ENCODE measurements at regions not wholly inside any gene's neighbourhood (a gene's known extent, or its start where the extent isn't known, plus 50 kb on each side); places are given as distances from the start of the nearest gene placed in this dataset.
A peak's percentile ranks its signal among the peaks of the same experiment; 100 is the strongest.
"Not testable (repeated sequence)": the region's sequence is repeated elsewhere in the genome, so short reads cannot be mapped to it uniquely, and the experiment has no call there.

GRCh38 chr6:168865-169455, 123.3 kb upstream of the DUSP22 start:
- H3K4me1 Mint-ChIP-seq: no peaks in the 10 kb centered on the region
- ATAC-seq (ENCODE audit: low read depth) (no peak), DNase-seq (ENCODE audit: low spot score in 2 of 2) (no peak)
- H3K27me3 Mint-ChIP-seq: peaks cover 1% of the 10 kb centered on the region
- H3K36me3 Mint-ChIP-seq: no peaks in the 10 kb centered on the region
- H3K9me3 Mint-ChIP-seq: peaks cover 5% of the 10 kb centered on the region
- H3K27ac Mint-ChIP-seq: no peak overlapping the region
- H3K4me3 Mint-ChIP-seq: no peak overlapping the region

- DNase-seq (ENCODE audit: low spot score in 2 of 2): no peak
- Mint-ChIP-seq H3K9me3 (peaks cover 5% of the 10 kb centered on the region), H3K4me3 (no peak overlapping the region), H3K4me1 (peaks cover 5% of the 10 kb centered on the region), H3K27ac (no peak overlapping the region), H3K36me3 (no peaks in the 10 kb centered on the region), H3K27me3 (peaks cover 9% of the 10 kb centered on the region)
- ATAC-seq (ENCODE audit: low read depth): no peak
These were observed 118.3 kb upstream of the DUSP22 start for GRCh38 chr6:174036-174435.

GRCh38 chr6:175680-176079, 116.6 kb upstream of the DUSP22 start:
- no peak for DNase-seq (ENCODE audit: low spot score in 2 of 2)
- Mint-ChIP-seq H3K27ac (no peak overlapping the region), H3K9me3 (peaks cover 5% of the 10 kb centered on the region), H3K36me3 (no peaks in the 10 kb centered on the region), H3K4me1 (peaks cover 10% of the 10 kb centered on the region), H3K4me3 (no peak overlapping the region), H3K27me3 (peaks cover 9% of the 10 kb centered on the region)
- no peak for ATAC-seq (ENCODE audit: low read depth)

GRCh38 chr6:176766-177165, 115.5 kb upstream of the DUSP22 start:
- DNase-seq (ENCODE audit: low spot score in 2 of 2) (no peak), ATAC-seq (ENCODE audit: low read depth) (no peak)
- H3K4me3 Mint-ChIP-seq: no peak overlapping the region
- no peak overlapping the region for H3K27ac Mint-ChIP-seq
- H3K36me3 Mint-ChIP-seq: no peaks in the 10 kb centered on the region
- H3K27me3 Mint-ChIP-seq: peaks cover 8% of the 10 kb centered on the region
- peaks cover 2% of the 10 kb centered on the region for H3K9me3 Mint-ChIP-seq
- peaks cover 18% of the 10 kb centered on the region for H3K4me1 Mint-ChIP-seq

- H3K36me3 Mint-ChIP-seq: no peaks in the 10 kb centered on the region
- H3K4me1 Mint-ChIP-seq: peaks cover 18% of the 10 kb centered on the region
- DNase-seq (ENCODE audit: low spot score in 2 of 2) (no peak), ATAC-seq (ENCODE audit: low read depth) (no peak)
- H3K4me3 Mint-ChIP-seq: no peak overlapping the region
- peaks cover 8% of the 10 kb centered on the region for H3K27me3 Mint-ChIP-seq
- no peaks in the 10 kb centered on the region for H3K9me3 Mint-ChIP-seq
- no peak overlapping the region for H3K27ac Mint-ChIP-seq
These were observed 114.2 kb upstream of the DUSP22 start for GRCh38 chr6:178119-178518.

GRCh38 chr6:178929-179328, 113.4 kb upstream of the DUSP22 start:
- H3K27me3 Mint-ChIP-seq; ATAC-seq (ENCODE audit: low read depth); H3K4me3 Mint-ChIP-seq; DNase-seq (ENCODE audit: low spot score in 2 of 2); H3K36me3 Mint-ChIP-seq; H3K9me3 Mint-ChIP-seq; H3K27ac Mint-ChIP-seq: not testable (repeated sequence)
- H3K4me1 Mint-ChIP-seq: peaks cover 25% of the 10 kb centered on the region

GRCh38 chr6:179340-179950, 112.8 kb upstream of the DUSP22 start:
- Mint-ChIP-seq H3K36me3 (no peaks in the 10 kb centered on the region), H3K27me3 (peaks cover 8% of the 10 kb centered on the region), H3K9me3 (no peaks in the 10 kb centered on the region), H3K4me1 (peaks cover 30% of the 10 kb centered on the region), H3K27ac (no peak overlapping the region), H3K4me3 (no peak overlapping the region)
- DNase-seq (ENCODE audit: low spot score in 2 of 2) (no peak), ATAC-seq (ENCODE audit: low read depth) (no peak)

- Mint-ChIP-seq H3K4me1 (peaks cover 35% of the 10 kb centered on the region), H3K27ac (peak overlapping the region; percentile 3), H3K4me3 (peak overlapping the region; percentile 24)
- ATAC-seq (ENCODE audit: low read depth); H3K9me3 Mint-ChIP-seq; DNase-seq (ENCODE audit: low spot score in 2 of 2); H3K27me3 Mint-ChIP-seq; H3K36me3 Mint-ChIP-seq: not testable (repeated sequence)
These were observed 112.1 kb upstream of the DUSP22 start for GRCh38 chr6:180091-180694.

- H3K9me3 Mint-ChIP-seq: no peaks in the 10 kb centered on the region
- peaks cover 8% of the 10 kb centered on the region for H3K27me3 Mint-ChIP-seq
- DNase-seq (ENCODE audit: low spot score in 2 of 2) (no peak), ATAC-seq (ENCODE audit: low read depth) (peak; percentile 60)
- H3K36me3 Mint-ChIP-seq: no peaks in the 10 kb centered on the region
- peaks cover 35% of the 10 kb centered on the region for H3K4me1 Mint-ChIP-seq
- peak overlapping the region; percentile 39 for H3K4me3 Mint-ChIP-seq
- H3K27ac Mint-ChIP-seq: peak overlapping the region; percentile 3
These were observed 111.1 kb upstream of the DUSP22 start for GRCh38 chr6:181049-181654.

- DNase-seq (ENCODE audit: low spot score in 2 of 2): no peak
- H3K27me3 Mint-ChIP-seq: no peaks in the 10 kb centered on the region
- H3K4me3 Mint-ChIP-seq: no peak overlapping the region
- H3K4me1 Mint-ChIP-seq: peaks cover 31% of the 10 kb centered on the region
- peak; percentile 71 for ATAC-seq (ENCODE audit: low read depth)
- H3K27ac Mint-ChIP-seq: peak overlapping the region; percentile 52
- H3K36me3 Mint-ChIP-seq: no peaks in the 10 kb centered on the region
- no peaks in the 10 kb centered on the region for H3K9me3 Mint-ChIP-seq
These were observed 108.6 kb upstream of the DUSP22 start for GRCh38 chr6:183668-184067.

GRCh38 chr6:184161-184700, 108.1 kb upstream of the DUSP22 start:
- ATAC-seq (ENCODE audit: low read depth) (peak; percentile 12), DNase-seq (ENCODE audit: low spot score in 2 of 2) (no peak)
- no peak overlapping the region for H3K4me3 Mint-ChIP-seq
- H3K27ac Mint-ChIP-seq: peak overlapping the region; percentile 52
- H3K36me3 Mint-ChIP-seq: no peaks in the 10 kb centered on the region
- peaks cover 37% of the 10 kb centered on the region for H3K4me1 Mint-ChIP-seq
- H3K9me3 Mint-ChIP-seq: no peaks in the 10 kb centered on the region
- no peaks in the 10 kb centered on the region for H3K27me3 Mint-ChIP-seq

- Mint-ChIP-seq H3K27ac (no peak overlapping the region), H3K4me3 (no peak overlapping the region), H3K27me3 (no peaks in the 10 kb centered on the region), H3K36me3 (no peaks in the 10 kb centered on the region), H3K4me1 (peaks cover 37% of the 10 kb centered on the region), H3K9me3 (no peaks in the 10 kb centered on the region)
- ATAC-seq (ENCODE audit: low read depth) (no peak), DNase-seq (ENCODE audit: low spot score in 2 of 2) (no peak)
These were observed 105.8 kb upstream of the DUSP22 start for GRCh38 chr6:186340-186965.

- H3K27ac Mint-ChIP-seq: no peak overlapping the region
- no peaks in the 10 kb centered on the region for H3K36me3 Mint-ChIP-seq
- no peak for DNase-seq (ENCODE audit: low spot score in 2 of 2)
- H3K9me3 Mint-ChIP-seq: no peaks in the 10 kb centered on the region
- no peaks in the 10 kb centered on the region for H3K27me3 Mint-ChIP-seq
- no peak for ATAC-seq (ENCODE audit: low read depth)
- no peak overlapping the region for H3K4me3 Mint-ChIP-seq
- H3K4me1 Mint-ChIP-seq: peaks cover 36% of the 10 kb centered on the region
These were observed 105.0 kb upstream of the DUSP22 start for GRCh38 chr6:187210-187861.
